Tibial nerve (tissue), 4 donors: ENCODE measurements at regions not wholly inside any gene's neighbourhood (a gene's known extent, or its start where the extent isn't known, plus 50 kb on each side); places are given as distances from the start of the nearest gene placed in this dataset.

ENCODE experiments used
- DNase-seq, 2 donors: peaks; one replicate each; pipeline ENCODE4 v3.0.0-alpha.2; 2019; ENCODE audit warnings: low spot score in 2 of 2
- H3K27ac ChIP-seq, 4 donors: fragments of 200-600 bp; sonication (generic) in 3 of 4; one replicate each; pipeline ENCODE4 v1.5.1; 2017 to 2019; ENCODE audit warnings: mild to moderate bottlenecking in 1 of 4
- H3K27me3 ChIP-seq, 2 donors: fragments of 200-600 bp; sonication (generic) in 1 of 2; one replicate each; pipeline versions ENCODE4 v1.5.1 to v1.6.0; 2017 to 2019
- H3K36me3 ChIP-seq, 3 donors: fragments of 200-600 bp; sonication (generic); one replicate each; pipeline ENCODE4 v1.5.1; 2018 to 2019
- H3K4me1 ChIP-seq, 4 donors: fragments of 200-600 bp; sonication (generic) in 3 of 4; one replicate each; pipeline ENCODE4 v1.5.1; 2017 to 2019
- H3K4me3 ChIP-seq, 4 donors: fragments of 200-600 bp; sonication (generic) in 3 of 4; one replicate each; pipeline ENCODE4 v1.5.1; 2017 to 2019; ENCODE audit warnings: mild to moderate bottlenecking in 1 of 4, moderate library complexity in 1 of 4
- H3K9me3 ChIP-seq, 4 donors: fragments of 200-600 bp; sonication (generic) in 3 of 4; one replicate each; pipeline ENCODE4 v1.5.1; 2017 to 2019
- EP300 ChIP-seq, 2 donors: sonication (generic); formaldehyde crosslinking; IDR thresholded peaks; one replicate each; pipeline ENCODE4 v1.6.1; 2017; ENCODE audit warnings: antibody characterized with exemption in 2 of 2, mild to moderate bottlenecking in 1 of 2
- POLR2A ChIP-seq, 2 donors: fragments of 450-650 bp; IDR thresholded peaks; one replicate each; pipeline ENCODE4 v1.6.1; 2017; ENCODE audit warnings: antibody characterized with exemption in 2 of 2, mild to moderate bottlenecking in 2 of 2, moderate library complexity in 2 of 2
- WGBS, 2 donors: methylation state at CpG; one replicate each; pipeline ENCODE4 v1.1.5; 2018; 5-methylcytosine and 5-hydroxymethylcytosine counted together
- TF ChIP-seq, protein P1 (sequence below), 5 experiments: fragments of 200-600 bp in 3 of 5; fragments of 450-650 bp in 2 of 5; sonication (generic) in 3 of 5; IDR thresholded peaks; one replicate each; pipeline ENCODE4 v1.5.1; 2016 to 2019; ENCODE audit warnings: antibody characterized with exemption in 5 of 5, mild to moderate bottlenecking in 3 of 5, moderate library complexity in 2 of 5

- H3K36me3 ChIP-seq = no peaks in the 10 kb centered on the region
- no peaks in the 10 kb centered on the region for H3K27me3 ChIP-seq
- no peaks in the 10 kb centered on the region for H3K4me1 ChIP-seq
- 76 to 82% methylated on average over 4 of the region's 4 CpGs for WGBS, 2 donors
- no peak for DNase-seq
- TF ChIP-seq EP300 (IDR thresholded peaks at IDR 0.05) (no peak), POLR2A (IDR thresholded peaks at IDR 0.05) (no peak)
- TF ChIP-seq, protein P1, sequence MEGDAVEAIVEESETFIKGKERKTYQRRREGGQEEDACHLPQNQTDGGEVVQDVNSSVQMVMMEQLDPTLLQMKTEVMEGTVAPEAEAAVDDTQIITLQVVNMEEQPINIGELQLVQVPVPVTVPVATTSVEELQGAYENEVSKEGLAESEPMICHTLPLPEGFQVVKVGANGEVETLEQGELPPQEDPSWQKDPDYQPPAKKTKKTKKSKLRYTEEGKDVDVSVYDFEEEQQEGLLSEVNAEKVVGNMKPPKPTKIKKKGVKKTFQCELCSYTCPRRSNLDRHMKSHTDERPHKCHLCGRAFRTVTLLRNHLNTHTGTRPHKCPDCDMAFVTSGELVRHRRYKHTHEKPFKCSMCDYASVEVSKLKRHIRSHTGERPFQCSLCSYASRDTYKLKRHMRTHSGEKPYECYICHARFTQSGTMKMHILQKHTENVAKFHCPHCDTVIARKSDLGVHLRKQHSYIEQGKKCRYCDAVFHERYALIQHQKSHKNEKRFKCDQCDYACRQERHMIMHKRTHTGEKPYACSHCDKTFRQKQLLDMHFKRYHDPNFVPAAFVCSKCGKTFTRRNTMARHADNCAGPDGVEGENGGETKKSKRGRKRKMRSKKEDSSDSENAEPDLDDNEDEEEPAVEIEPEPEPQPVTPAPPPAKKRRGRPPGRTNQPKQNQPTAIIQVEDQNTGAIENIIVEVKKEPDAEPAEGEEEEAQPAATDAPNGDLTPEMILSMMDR (IDR thresholded peaks at IDR 0.05) = no peak
- H3K4me3 ChIP-seq = no peak overlapping the region
- no peaks in the 10 kb centered on the region for H3K9me3 ChIP-seq
- no peak overlapping the region for H3K27ac ChIP-seq
These were observed 205.8 kb upstream of the PDGFD start for GRCh38 chr11:104369761-104370160.

- TF ChIP-seq, protein P1 (IDR thresholded peaks at IDR 0.05) = no peak
- TF ChIP-seq EP300 (IDR thresholded peaks at IDR 0.05) = no peak
- no peak for TF ChIP-seq POLR2A (IDR thresholded peaks at IDR 0.05)
- no peaks in the 10 kb centered on the region for H3K9me3 ChIP-seq
- H3K27ac ChIP-seq = no peak overlapping the region
- no peak for DNase-seq
- 96 to 97% methylated on average over 32 to 33 of the region's 33 CpGs for WGBS, 2 donors
- H3K4me1 ChIP-seq = no peaks in the 10 kb centered on the region
- H3K36me3 ChIP-seq = no peaks in the 10 kb centered on the region
- no peaks in the 10 kb centered on the region for H3K27me3 ChIP-seq
- H3K4me3 ChIP-seq = no peak overlapping the region
These were observed 202.4 kb upstream of the PDGFD start for GRCh38 chr11:104366321-104366734.

GRCh38 chr11:104365676-104366075 lies 201.7 kb upstream of the PDGFD start:
- TF ChIP-seq, protein P1 (IDR thresholded peaks at IDR 0.05) = no peak
- TF ChIP-seq POLR2A (IDR thresholded peaks at IDR 0.05) = no peak
- no peak for TF ChIP-seq EP300 (IDR thresholded peaks at IDR 0.05)
- 96 to 97% methylated on average over 6 of the region's 6 CpGs for WGBS, 2 donors
- no peaks in the 10 kb centered on the region for H3K4me1 ChIP-seq

DNA sequence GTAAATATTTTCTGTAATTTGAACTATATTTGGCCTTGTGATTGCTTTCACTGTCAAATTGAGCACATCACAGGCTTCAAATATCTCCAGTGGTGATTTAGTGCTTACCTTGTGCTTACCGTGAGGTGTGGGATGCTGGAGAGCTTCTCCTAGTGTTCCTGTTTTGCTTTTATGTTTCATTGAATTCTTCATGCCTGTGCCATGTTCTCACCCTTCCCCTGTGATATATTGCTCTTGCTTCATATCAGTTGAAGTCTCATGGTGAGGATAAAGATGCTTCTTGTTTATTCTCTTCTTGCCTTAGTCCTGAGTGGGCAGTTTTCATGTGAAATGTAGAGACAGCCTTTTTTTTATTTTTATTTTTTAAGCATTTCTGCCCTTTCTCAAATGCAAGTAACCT lies 198.0 kb upstream of the PDGFD start:
- Histone ChIP-seq H3K27me3 (no peaks in the 10 kb centered on the region), H3K4me1 (no peaks in the 10 kb centered on the region), H3K36me3 (no peaks in the 10 kb centered on the region), H3K27ac (no peak overlapping the region), H3K4me3 (no peak overlapping the region), H3K9me3 (no peaks in the 10 kb centered on the region)
- TF ChIP-seq EP300 (IDR thresholded peaks at IDR 0.05) = no peak
- no peak for TF ChIP-seq POLR2A (IDR thresholded peaks at IDR 0.05)
- TF ChIP-seq, protein P1 (IDR thresholded peaks at IDR 0.05) = no peak
- DNase-seq = no peak
- 77 to 94% methylated on average over 1 of the region's 1 CpG for WGBS, 2 donors

More at GRCh38 chr11:104365676-104366075, 201.7 kb upstream of the PDGFD start:
- H3K27me3 ChIP-seq = no peaks in the 10 kb centered on the region
- no peak overlapping the region for H3K27ac ChIP-seq
- no peak for DNase-seq
- no peak overlapping the region for H3K4me3 ChIP-seq
- no peaks in the 10 kb centered on the region for H3K36me3 ChIP-seq
- no peaks in the 10 kb centered on the region for H3K9me3 ChIP-seq

DNA sequence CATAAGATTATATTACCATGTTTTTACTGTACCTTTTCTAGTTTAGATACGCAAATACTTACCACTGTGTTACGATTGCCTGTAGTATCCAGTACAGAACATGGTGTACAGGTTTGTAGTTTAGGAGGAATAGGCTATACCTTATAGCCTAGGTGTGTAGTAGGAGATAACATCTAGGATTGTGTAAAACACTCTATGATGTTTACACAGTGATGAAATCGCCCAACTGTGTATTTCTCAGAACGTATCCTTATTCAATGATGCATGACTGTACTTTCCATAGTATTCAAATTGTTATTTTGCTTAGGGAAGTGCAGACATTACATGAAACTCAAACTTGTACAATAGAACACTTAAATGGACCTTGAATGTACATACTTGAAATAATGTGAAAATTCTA lies 188.1 kb upstream of the PDGFD start:
- Histone ChIP-seq H3K36me3 (no peaks in the 10 kb centered on the region), H3K27me3 (no peaks in the 10 kb centered on the region), H3K9me3 (peaks cover 0 to 17% (median 0%) of the 10 kb centered on the region in 4 donors), H3K4me3 (no peak overlapping the region), H3K27ac (no peak overlapping the region), H3K4me1 (no peaks in the 10 kb centered on the region)
- WGBS, 2 donors = 93 to 95% methylated on average over 4 of the region's 4 CpGs
- DNase-seq = no peak
- TF ChIP-seq EP300 (IDR thresholded peaks at IDR 0.05) (no peak), POLR2A (IDR thresholded peaks at IDR 0.05) (no peak)
- TF ChIP-seq, protein P1 (IDR thresholded peaks at IDR 0.05) = no peak
